H1 (cell line): ENCODE measurements at regions not wholly inside any gene's neighbourhood (a gene's known extent, or its start where the extent isn't known, plus 50 kb on each side); places are given as distances from the start of the nearest gene placed in this dataset.

ENCODE experiments used
- CTCF ChIA-PET: fragments of 300-600 bp; sonication (Branson Sonifier 250); formaldehyde crosslinking; loops from one replicate; lab custom pipeline; 2021; ENCODE audit not compliant: partially characterized antibody; lab: Charles Lee
- POLR2A ChIA-PET: fragments of 300-600 bp; sonication (Branson Sonifier 250); formaldehyde crosslinking; loops from one replicate; lab custom pipeline; 2021; ENCODE audit warnings: inconsistent platforms; ENCODE audit not compliant: partially characterized antibody; lab: Charles Lee
- DNase-seq, 2 experiments: peaks; one replicate each; pipeline versions ENCODE4 v3.0.0 to v3.0.0-alpha.2; 2010 to 2022; ENCODE audit warnings: low spot score in 2 of 2, low read depth in 1 of 2, mixed read lengths in 1 of 2
- FAIRE-seq: peaks from 2 replicates; lab custom pipeline; 2011; peaks lifted over from hg19 to GRCh38; lab: Jason Lieb, UNC
- H2AFZ ChIP-seq: 2 replicates; pipeline ENCODE4 v1.8.1; 2012; ENCODE audit warnings: low read length, inconsistent platforms
- H2AK5ac ChIP-seq: 2 replicates; pipeline ENCODE4 v1.6.1; 2013; ENCODE audit warnings: low read depth, low read length
- H2BK120ac ChIP-seq: replicated peaks from 2 replicates; pipeline ENCODE3; 2013; ENCODE audit warnings: low read depth, low read length, inconsistent platforms
- H2BK12ac ChIP-seq: 2 replicates; pipeline ENCODE4 v1.6.1; 2013; ENCODE audit warnings: low read depth, low read length
- H2BK15ac ChIP-seq: 2 replicates; pipeline ENCODE4 v1.6.1; 2013; ENCODE audit warnings: low read length
- H2BK20ac ChIP-seq: 2 replicates; pipeline ENCODE4 v1.6.1; 2013; ENCODE audit warnings: low read length
- H2BK5ac ChIP-seq: 2 replicates; pipeline ENCODE4 v1.6.1; 2013; ENCODE audit warnings: low read depth, low read length
- H3K14ac ChIP-seq: 2 replicates; pipeline ENCODE4 v1.6.1; 2013; ENCODE audit warnings: inconsistent platforms; ENCODE audit not compliant: insufficient read length
- H3K18ac ChIP-seq: 2 replicates; pipeline ENCODE4 v1.6.1; 2013; ENCODE audit warnings: low read length; ENCODE audit errors: extremely low read depth
- H3K23ac ChIP-seq: 2 replicates; pipeline ENCODE4 v1.6.1; 2013; ENCODE audit warnings: inconsistent platforms; ENCODE audit not compliant: insufficient read length
- H3K23me2 ChIP-seq: 2 replicates; pipeline ENCODE4 v1.6.1; 2013; ENCODE audit warnings: low read depth, low read length
- H3K27ac ChIP-seq: 2 replicates; pipeline ENCODE4 v1.6.1; 2011; ENCODE audit warnings: low read depth, low read length, inconsistent platforms
- H3K27me3 ChIP-seq, 4 experiments: replicated peaks in 1 of 4; 1 replicate in 1 of 4; 2 replicates in 3 of 4; pipeline versions ENCODE4 v1.6.1 to v1.8.1; 2011 to 2013; ENCODE audit warnings: low read length in 3 of 4, mild to moderate bottlenecking in 3 of 4, inconsistent platforms in 2 of 4, mixed read lengths in 2 of 4, moderate library complexity in 1 of 4; ENCODE audit not compliant: control insufficient read depth in 3 of 4, insufficient read depth in 3 of 4; ENCODE audit errors: extremely low read depth in 1 of 4
- H3K36me3 ChIP-seq, 4 experiments: 2 replicates each; pipeline versions ENCODE4 v1.6.1 to v1.8.1; 2011 to 2013; ENCODE audit warnings: mild to moderate bottlenecking in 4 of 4, low read length in 3 of 4, moderate library complexity in 2 of 4, control low read depth in 1 of 4, inconsistent platforms in 1 of 4; ENCODE audit not compliant: insufficient read depth in 4 of 4, control insufficient read depth in 2 of 4
- H3K4ac ChIP-seq: replicated peaks from 2 replicates; pipeline ENCODE3; 2013; ENCODE audit warnings: low read length, low read depth, mixed read lengths, inconsistent platforms; ENCODE audit not compliant: insufficient read length
- H3K4me1 ChIP-seq, 4 experiments: replicated peaks in 1 of 4; 1 replicate in 1 of 4; 2 replicates in 3 of 4; pipeline versions ENCODE4 v1.6.1 to v1.8.1; 2011 to 2013; ENCODE audit warnings: low read length in 3 of 4, inconsistent platforms in 2 of 4, mixed read lengths in 1 of 4; ENCODE audit not compliant: insufficient read depth in 4 of 4, control insufficient read depth in 3 of 4
- H3K4me2 ChIP-seq, 2 experiments: 2 replicates each; pipeline versions ENCODE4 v1.6.1 to v1.8.1; 2011 to 2013; ENCODE audit warnings: low read depth in 2 of 2, low read length in 2 of 2, control low read depth in 1 of 2, inconsistent platforms in 1 of 2, mild to moderate bottlenecking in 1 of 2; ENCODE audit not compliant: insufficient read depth in 1 of 2
- H3K4me3 ChIP-seq, 4 experiments: fragments of 200-600, 300-600 bp in 1 of 4; sonication (generic), shearing (Covaris generic), sonication (Bioruptor Twin) in 1 of 4; 2 replicates each; pipeline versions ENCODE4 v1.5.1 to v1.8.1; 2011 to 2016; ENCODE audit warnings: low read length in 4 of 4, low read depth in 3 of 4, control low read depth in 2 of 4, inconsistent platforms in 2 of 4, mild to moderate bottlenecking in 2 of 4, mixed read lengths in 1 of 4, moderate library complexity in 1 of 4; ENCODE audit not compliant: insufficient read depth in 2 of 4; ENCODE audit errors: extremely low read depth in 1 of 4
- H3K56ac ChIP-seq: replicated peaks from 2 replicates; pipeline ENCODE3; 2013; ENCODE audit warnings: low read depth, mild to moderate bottlenecking, mixed read lengths, low read length, inconsistent platforms; ENCODE audit not compliant: insufficient read length
- H3K79me1 ChIP-seq: 2 replicates; pipeline ENCODE4 v1.6.1; 2013; ENCODE audit warnings: low read depth, low read length, control low read depth
- H3K79me2 ChIP-seq, 2 experiments: 2 replicates each; pipeline versions ENCODE4 v1.6.1 to v1.8.1; 2012 to 2013; ENCODE audit warnings: low read length in 2 of 2, mild to moderate bottlenecking in 2 of 2, inconsistent platforms in 1 of 2; ENCODE audit not compliant: insufficient read depth in 2 of 2, control insufficient read depth in 1 of 2
- H3K9ac ChIP-seq, 4 experiments: replicated peaks in 1 of 4; 1 replicate in 1 of 4; 2 replicates in 3 of 4; pipeline versions ENCODE4 v1.6.1 to v1.8.1; 2011 to 2013; ENCODE audit warnings: low read depth in 3 of 4, low read length in 3 of 4, control low read depth in 2 of 4, mild to moderate bottlenecking in 2 of 4, moderate library complexity in 2 of 4, inconsistent platforms in 1 of 4; ENCODE audit errors: extremely low read depth in 1 of 4
- H3K9me3 ChIP-seq, 2 experiments: 2 replicates each; pipeline versions ENCODE4 v1.6.1 to v1.8.1; 2012 to 2013; ENCODE audit warnings: mild to moderate bottlenecking in 2 of 2, moderate library complexity in 2 of 2, control low read depth in 1 of 2, inconsistent platforms in 1 of 2, low read depth in 1 of 2, low read length in 1 of 2, mixed read lengths in 1 of 2; ENCODE audit not compliant: insufficient read depth in 2 of 2
- H4K20me1 ChIP-seq, 2 experiments: replicated peaks in 1 of 2; 2 replicates each; pipeline versions ENCODE3 to v1.8.1; 2011 to 2013; ENCODE audit warnings: inconsistent platforms in 2 of 2, low read length in 2 of 2, mild to moderate bottlenecking in 1 of 2; ENCODE audit not compliant: insufficient read depth in 2 of 2, control insufficient read depth in 1 of 2
- H4K5ac ChIP-seq: 2 replicates; pipeline ENCODE4 v1.6.1; 2013; ENCODE audit warnings: low read length, low read depth, mixed read lengths, inconsistent platforms; ENCODE audit not compliant: insufficient read length
- H4K8ac ChIP-seq: 2 replicates; pipeline ENCODE4 v1.8.0; 2013; ENCODE audit warnings: mild to moderate bottlenecking, moderate library complexity, low read length, inconsistent platforms; ENCODE audit not compliant: insufficient read depth; ENCODE audit errors: extremely low read depth
- H4K91ac ChIP-seq: replicated peaks from 2 replicates; pipeline ENCODE3; 2013; ENCODE audit warnings: low read length, mixed read lengths, inconsistent platforms; ENCODE audit not compliant: insufficient read length
- BACH1 ChIP-seq: IDR thresholded peaks from 2 replicates; pipeline ENCODE4 v1.6.1; 2012; ENCODE audit warnings: low read length, improper control_type of control experiment
- CBX5 ChIP-seq: fragments of 300-800, 300-1000 bp; sonication (generic); IDR thresholded peaks from 2 replicates; pipeline ENCODE4 v1.7.1; 2016; ENCODE audit warnings: antibody characterized with exemption, low read length, low read depth
- EGR1 ChIP-seq: IDR thresholded peaks from 2 replicates; pipeline ENCODE4 v1.6.1; 2011; ENCODE audit warnings: low read depth, low read length, borderline replicate concordance
- HDAC2 ChIP-seq, 2 experiments: fragments of 300-600 bp in 1 of 2; sonication (generic) in 1 of 2; IDR thresholded peaks; 2 replicates each; pipeline ENCODE4 v1.6.1; 2011 to 2012; ENCODE audit warnings: low read depth in 2 of 2, low read length in 2 of 2, mild to moderate bottlenecking in 2 of 2, moderate library complexity in 2 of 2, borderline replicate concordance in 1 of 2, inconsistent platforms in 1 of 2
- JUND ChIP-seq: IDR thresholded peaks from 2 replicates; pipeline ENCODE4 v1.6.1; 2011; ENCODE audit warnings: mild to moderate bottlenecking, improper control_type of control experiment, low read length
- PHF8 ChIP-seq: fragments of 200-600 bp; sonication (generic); conservative IDR thresholded peaks from 2 replicates; pipeline ENCODE4 v1.7.1; 2012; ENCODE audit warnings: low read depth, mild to moderate bottlenecking, inconsistent platforms, low read length, moderate library complexity
- SP1 ChIP-seq: IDR thresholded peaks from 2 replicates; pipeline ENCODE4 v1.6.1; 2011; ENCODE audit warnings: low read depth, low read length
- SUZ12 ChIP-seq: fragments of 200-600 bp; sonication (generic); IDR thresholded peaks from 2 replicates; pipeline ENCODE4 v1.6.1; 2012; ENCODE audit warnings: mild to moderate bottlenecking, inconsistent platforms, low read length, moderate library complexity, mixed read lengths
- TAF1 ChIP-seq: IDR thresholded peaks from 2 replicates; pipeline ENCODE4 v1.6.1; 2011; ENCODE audit warnings: mild to moderate bottlenecking, low read depth, low read length
- TEAD4 ChIP-seq: IDR thresholded peaks from 2 replicates; pipeline ENCODE4 v1.6.1; 2012; ENCODE audit warnings: low read depth, low read length, inconsistent platforms, mixed read lengths
- WGBS, 2 experiments: shearing (Covaris generic) in 1 of 2; methylation state at CpG; one replicate each; pipeline versions ENCODE4 v1.1.6 to v1.1.7; 2013 to 2015; ENCODE audit warnings: low lambda C conversion rate in 2 of 2, mixed read lengths in 2 of 2, inconsistent platforms in 1 of 2, low coverage in 1 of 2, missing lambda C conversion rate in 1 of 2; ENCODE audit not compliant: insufficient replicate concordance in 2 of 2, insufficient coverage in 1 of 2, insufficient read length in 1 of 2; ENCODE audit errors: extremely low coverage in 1 of 2, missing lambda C conversion rate in 1 of 2; 5-methylcytosine and 5-hydroxymethylcytosine counted together
- TF ChIP-seq, protein P1 (sequence below): IDR thresholded peaks from 2 replicates; pipeline ENCODE4 v1.6.1; 2012; ENCODE audit warnings: low read length, inconsistent platforms

- Histone ChIP-seq H2BK20ac (no peak overlapping the region), H3K23me2 (no peaks in the 10 kb centered on the region), H3K4me3 (no peak overlapping the region), H3K27me3 (no peaks in the 10 kb centered on the region), H2AK5ac (no peak overlapping the region), H2BK5ac (no peak overlapping the region), H3K14ac (no peak overlapping the region), H3K56ac (no peak overlapping the region), H4K5ac (no peak overlapping the region), H4K91ac (no peak overlapping the region), H3K4ac (no peak overlapping the region), H3K23ac (no peak overlapping the region), H2BK15ac (no peak overlapping the region), H2BK12ac (no peak overlapping the region), H3K9me3 (no peaks in the 10 kb centered on the region), H3K27ac (no peak overlapping the region), H3K4me2 (no peak overlapping the region), H3K79me2 (no peaks in the 10 kb centered on the region), H2AFZ (no peak overlapping the region), H3K4me1 (peaks cover 0 to 2% (median 0%) of the 10 kb centered on the region in 4 experiments; a peak in 2 of 7 replicates), H3K36me3 (no peaks in the 10 kb centered on the region), H2BK120ac (no peak overlapping the region), H3K18ac (no peak overlapping the region), H4K20me1 (no peaks in the 10 kb centered on the region), H3K9ac (no peak overlapping the region), H4K8ac (no peak overlapping the region), H3K79me1 (no peaks in the 10 kb centered on the region)
- WGBS, 2 experiments = 88% methylated on average over 9 of the region's 9 CpGs; no CpG with 5 or more reads in 1 of the 2 experiments
- ChIA-PET POLR2A (no interaction called here), CTCF (interaction anchor here (1.3 to 6.2 kb wide), 8 partner anchors 12 to 77 kb away, joined by 3 to 59 read pairs (median 11); no protein-coding TSS in a partner anchor)
- DNase-seq = no peak
- FAIRE-seq = no peak
- TF ChIP-seq JUND (no peak), BACH1 (no peak), TAF1 (no peak), TEAD4 (no peak), HDAC2 (IDR thresholded peaks at IDR 0.05; ENCODE audit: borderline replicate concordance in 1 of 2, low read depth in 2 of 2, low read length in 2 of 2) (no peak), PHF8 (no peak), SP1 (no peak), SUZ12 (no peak), EGR1 (no peak), CBX5 (no peak)
- TF ChIP-seq, protein P1, sequence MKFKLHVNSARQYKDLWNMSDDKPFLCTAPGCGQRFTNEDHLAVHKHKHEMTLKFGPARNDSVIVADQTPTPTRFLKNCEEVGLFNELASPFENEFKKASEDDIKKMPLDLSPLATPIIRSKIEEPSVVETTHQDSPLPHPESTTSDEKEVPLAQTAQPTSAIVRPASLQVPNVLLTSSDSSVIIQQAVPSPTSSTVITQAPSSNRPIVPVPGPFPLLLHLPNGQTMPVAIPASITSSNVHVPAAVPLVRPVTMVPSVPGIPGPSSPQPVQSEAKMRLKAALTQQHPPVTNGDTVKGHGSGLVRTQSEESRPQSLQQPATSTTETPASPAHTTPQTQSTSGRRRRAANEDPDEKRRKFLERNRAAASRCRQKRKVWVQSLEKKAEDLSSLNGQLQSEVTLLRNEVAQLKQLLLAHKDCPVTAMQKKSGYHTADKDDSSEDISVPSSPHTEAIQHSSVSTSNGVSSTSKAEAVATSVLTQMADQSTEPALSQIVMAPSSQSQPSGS = no peak
Observed at GRCh38 chr12:3961591-3961990, 88.4 kb upstream of the PARP11 start.
